H9 (cell line): ENCODE measurements at regions not wholly inside any gene's neighbourhood (a gene's known extent, or its start where the extent isn't known, plus 50 kb on each side); places are given as distances from the start of the nearest gene placed in this dataset.

Experiments used
- DNase-seq: peaks from one replicate; pipeline ENCODE4 v3.0.0-alpha.2; 2017
- H2AFZ ChIP-seq: one replicate; pipeline ENCODE4 v1.6.1; 2013; ENCODE audit warnings: mild to moderate bottlenecking, low read length, control low read depth, moderate library complexity
- H2AK5ac ChIP-seq: 2 replicates; pipeline ENCODE4 v1.6.1; 2013; ENCODE audit warnings: low read length, control low read depth, mixed read lengths; ENCODE audit not compliant: insufficient read length
- H2BK120ac ChIP-seq: one replicate; pipeline ENCODE4 v1.6.1; 2013; ENCODE audit warnings: low read depth, mild to moderate bottlenecking, low read length, control low read depth, inconsistent platforms; ENCODE audit not compliant: poor library complexity, severe bottlenecking
- H2BK12ac ChIP-seq: 2 replicates; pipeline ENCODE4 v1.6.1; 2013; ENCODE audit warnings: low read length, control low read depth, mixed read lengths, low read depth; ENCODE audit not compliant: insufficient read length
- H2BK15ac ChIP-seq: 2 replicates; pipeline ENCODE4 v1.6.1; 2013; ENCODE audit warnings: low read depth, low read length, control low read depth
- H2BK20ac ChIP-seq: one replicate; pipeline ENCODE4 v1.6.1; 2013; ENCODE audit warnings: low read depth, mild to moderate bottlenecking, low read length, control low read depth, inconsistent platforms; ENCODE audit not compliant: poor library complexity, severe bottlenecking
- H2BK5ac ChIP-seq: 2 replicates; pipeline ENCODE4 v1.6.1; 2013; ENCODE audit warnings: low read length, control low read depth, mixed read lengths; ENCODE audit not compliant: insufficient read length
- H3K14ac ChIP-seq: 2 replicates; pipeline ENCODE4 v1.6.1; 2013; ENCODE audit warnings: low read length, control low read depth; ENCODE audit not compliant: insufficient read depth
- H3K18ac ChIP-seq: 2 replicates; pipeline ENCODE4 v1.6.1; 2013; ENCODE audit warnings: low read depth, mild to moderate bottlenecking, mixed read lengths, low read length, control low read depth; ENCODE audit not compliant: insufficient read length
- H3K23ac ChIP-seq: 2 replicates; pipeline ENCODE4 v1.6.1; 2013; ENCODE audit warnings: low read length, control low read depth, mixed read lengths, low read depth; ENCODE audit not compliant: insufficient read length
- H3K23me2 ChIP-seq: 2 replicates; pipeline ENCODE4 v1.6.1; 2013; ENCODE audit warnings: low read depth, mild to moderate bottlenecking, mixed read lengths, low read length, control low read depth; ENCODE audit not compliant: insufficient read length, poor library complexity, severe bottlenecking
- H3K27ac ChIP-seq: 2 replicates; pipeline ENCODE4 v1.5.1; 2013; ENCODE audit warnings: low read length, control low read depth, mixed read lengths, low read depth; ENCODE audit not compliant: insufficient read length
- H3K27me3 ChIP-seq: 2 replicates; pipeline ENCODE4 v1.6.1; 2013; ENCODE audit warnings: low read length, control low read depth, inconsistent platforms; ENCODE audit not compliant: insufficient read depth
- H3K4ac ChIP-seq: 2 replicates; pipeline ENCODE4 v1.6.1; 2013; ENCODE audit warnings: low read depth, mild to moderate bottlenecking, control low read depth, inconsistent platforms, low read length, moderate library complexity
- H3K4me1 ChIP-seq: 2 replicates; pipeline ENCODE4 v1.6.1; 2013; ENCODE audit warnings: low read length, control low read depth, inconsistent platforms; ENCODE audit not compliant: insufficient read depth
- H3K4me2 ChIP-seq: 2 replicates; pipeline ENCODE4 v1.6.1; 2013; ENCODE audit warnings: low read length, control low read depth, mixed read lengths; ENCODE audit not compliant: insufficient read length, insufficient read depth
- H3K56ac ChIP-seq: 2 replicates; pipeline ENCODE4 v1.6.1; 2013; ENCODE audit warnings: low read depth, mild to moderate bottlenecking, mixed read lengths, low read length, control low read depth; ENCODE audit not compliant: insufficient read length
- H3K79me1 ChIP-seq: 2 replicates; pipeline ENCODE4 v1.6.1; 2013; ENCODE audit warnings: low read depth, mild to moderate bottlenecking, moderate library complexity, low read length, control low read depth, inconsistent platforms; ENCODE audit not compliant: insufficient read depth, poor library complexity, severe bottlenecking
- H3K79me2 ChIP-seq: 2 replicates; pipeline ENCODE4 v1.6.1; 2013; ENCODE audit warnings: low read length, control low read depth, inconsistent platforms; ENCODE audit not compliant: insufficient read depth
- H3K9ac ChIP-seq: 2 replicates; pipeline ENCODE4 v1.6.1; 2013; ENCODE audit warnings: low read length, control low read depth, mixed read lengths; ENCODE audit not compliant: insufficient read length; ENCODE audit errors: extremely low read depth
- H3K9me3 ChIP-seq: one replicate; pipeline ENCODE4 v1.6.1; 2013; ENCODE audit warnings: low read depth, low read length, inconsistent platforms; ENCODE audit not compliant: control insufficient read depth
- H3T11ph ChIP-seq: one replicate; pipeline ENCODE4 v1.6.1; 2013; ENCODE audit warnings: mild to moderate bottlenecking, low read length, control low read depth, inconsistent platforms
- H4K20me1 ChIP-seq: one replicate; pipeline ENCODE4 v1.6.1; 2013; ENCODE audit not compliant: control insufficient read depth, insufficient read length, insufficient read depth
- H4K5ac ChIP-seq: 2 replicates; pipeline ENCODE4 v1.6.1; 2013; ENCODE audit warnings: low read depth, mild to moderate bottlenecking, mixed read lengths, low read length, control low read depth; ENCODE audit not compliant: insufficient read length
- H4K8ac ChIP-seq: replicated peaks from 2 replicates; pipeline ENCODE4 v1.6.1; 2013; ENCODE audit warnings: low read length, control low read depth, mixed read lengths, low read depth; ENCODE audit not compliant: insufficient read length
- H4K91ac ChIP-seq: 2 replicates; pipeline ENCODE4 v1.6.1; 2013; ENCODE audit warnings: low read depth, mild to moderate bottlenecking, moderate library complexity, mixed read lengths, low read length, control low read depth; ENCODE audit not compliant: insufficient read length
- H3K27ac Mint-ChIP-seq, 3 experiments: 2 replicates in 2 of 3; 3 replicates in 1 of 3; pipeline ENCODE4 v1.8.0; 2020 to 2021; ENCODE audit warnings: mixed read lengths in 3 of 3, mild to moderate bottlenecking in 1 of 3, moderate library complexity in 1 of 3
- H3K27me3 Mint-ChIP-seq: 2 replicates; pipeline ENCODE4 v1.8.0; 2021; ENCODE audit warnings: low read depth, mild to moderate bottlenecking, moderate library complexity, mixed read lengths
- H3K36me3 Mint-ChIP-seq, 3 experiments: 2 replicates in 2 of 3; 3 replicates in 1 of 3; pipeline ENCODE4 v1.8.0; 2020 to 2021; ENCODE audit warnings: low read depth in 3 of 3, mixed read lengths in 3 of 3; ENCODE audit not compliant: insufficient read depth in 1 of 3
- H3K4me1 Mint-ChIP-seq, 2 experiments: 2 replicates each; pipeline ENCODE4 v1.8.0; 2020; ENCODE audit warnings: mixed read lengths in 2 of 2
- H3K4me3 Mint-ChIP-seq, 2 experiments: 2 replicates in 1 of 2; 3 replicates in 1 of 2; pipeline ENCODE4 v1.8.0; 2020 to 2021; ENCODE audit warnings: mild to moderate bottlenecking in 2 of 2, mixed read lengths in 2 of 2, moderate library complexity in 1 of 2
- H3K9me3 Mint-ChIP-seq, 2 experiments: 2 replicates in 1 of 2; 3 replicates in 1 of 2; pipeline ENCODE4 v1.8.0; 2020; ENCODE audit warnings: mild to moderate bottlenecking in 2 of 2, mixed read lengths in 2 of 2, moderate library complexity in 1 of 2
- CTCF ChIP-seq: fragments of 200-600 bp; sonication (generic); conservative IDR thresholded peaks from 3 replicates; pipeline ENCODE4 v1.8.0; 2021; ENCODE audit warnings: antibody characterized with exemption, mild to moderate bottlenecking
- WGBS: extraction: QIAGEN DNeasy Blood & Tissue Kit; methylation state at CpG from one replicate; pipeline ENCODE4 v1.1.7; 2013; ENCODE audit warnings: missing lambda C conversion rate, low lambda C conversion rate, mixed read lengths; ENCODE audit not compliant: insufficient read length; ENCODE audit errors: extremely low coverage; 5-methylcytosine and 5-hydroxymethylcytosine counted together

GRCh38 chr4:13088726-13089658 lies 395.1 kb downstream of the RAB28 start:
- H3K36me3 Mint-ChIP-seq, result no peaks in the 10 kb centered on the region
- no peak overlapping the region for H3K4me3 Mint-ChIP-seq
- H3K56ac ChIP-seq, result no peak overlapping the region
- no peak overlapping the region for H2BK15ac ChIP-seq
- H3K27ac ChIP-seq, result no peak overlapping the region
- H4K5ac ChIP-seq, result no peak overlapping the region
- no CpG with 5 or more reads among the region's 2 CpGs for WGBS
- H3K18ac ChIP-seq, result no peak overlapping the region
- no peaks in the 10 kb centered on the region for H3K9me3 ChIP-seq
- H3K14ac ChIP-seq, result no peak overlapping the region
- no peak overlapping the region for H4K91ac ChIP-seq
- no peak overlapping the region for H2BK5ac ChIP-seq
- H3K4ac ChIP-seq, result no peak overlapping the region
- no peak overlapping the region for H3K4me2 ChIP-seq
- no peak overlapping the region for H4K8ac ChIP-seq
- H3K27me3 Mint-ChIP-seq, result peaks cover 2% of the 10 kb centered on the region
- H3K23me2 ChIP-seq, result no peaks in the 10 kb centered on the region
- H2BK120ac ChIP-seq, result no peak overlapping the region
- TF ChIP-seq CTCF, result no peak
- no peak overlapping the region for H3K27ac Mint-ChIP-seq
- no peak overlapping the region for H3T11ph ChIP-seq
- H2BK12ac ChIP-seq, result no peak overlapping the region
- H2AFZ ChIP-seq, result no peak overlapping the region
- H3K79me1 ChIP-seq, result no peaks in the 10 kb centered on the region
- H3K4me1 ChIP-seq, result peaks cover 4% of the 10 kb centered on the region; the same call in 1 of the 2 replicates
- H4K20me1 ChIP-seq, result no peaks in the 10 kb centered on the region
- no peak overlapping the region for H3K9ac ChIP-seq
- no peaks in the 10 kb centered on the region for H3K79me2 ChIP-seq
- H3K9me3 Mint-ChIP-seq, result peaks cover 0 to 3% of the 10 kb centered on the region in 2 experiments; a peak in 2 of 5 replicates
- no peak overlapping the region for H2BK20ac ChIP-seq
- H3K23ac ChIP-seq, result no peak overlapping the region
- no peaks in the 10 kb centered on the region; the same call in 1 of the 2 replicates for H3K27me3 ChIP-seq
- no peak for DNase-seq
- no peak overlapping the region for H2AK5ac ChIP-seq
- peaks cover 18 to 21% of the 10 kb centered on the region in 2 experiments for H3K4me1 Mint-ChIP-seq
